HepG2 (cell line): ENCODE measurements at regions not wholly inside any gene's neighbourhood (a gene's known extent, or its start where the extent isn't known, plus 50 kb on each side); places are given as distances from the start of the nearest gene placed in this dataset.

Experiments used
- ATAC-seq: fragments of 200-7000 bp; cut with Tn5 transposase; 3 replicates; pipeline ENCODE4 v1.9.1; 2020; ENCODE audit warnings: mild to moderate bottlenecking, moderate library complexity
- BruUV-seq: library from RNA; stranded (reverse); fragments of 400-500 nt; replicated peaks from 2 replicates; lab custom pipeline; 2021; lab: Mats Ljungman, UMichigan
- CTCF ChIA-PET: fragments of 300-600 bp; formaldehyde crosslinking; extraction: SDS; loops from one replicate; lab custom pipeline; 2021; ENCODE audit warnings: low total read pairs, inconsistent platforms, low intra/inter-chr PET ratio; lab: Yijun Ruan, JAX
- POLR2A ChIA-PET: fragments of 350-600 bp; sonication (Branson Sonifier 250); formaldehyde crosslinking; loops from one replicate; lab custom pipeline; 2020; ENCODE audit warnings: antibody characterized with exemption, inconsistent platforms; lab: Yijun Ruan, JAX
- DNase-seq: peaks from one replicate; pipeline ENCODE4 v3.0.0-alpha.2; 2015; ENCODE audit warnings: low spot score
- FAIRE-seq: peaks from 3 replicates; lab custom pipeline; 2011; peaks lifted over from hg19 to GRCh38; lab: Jason Lieb, UNC
- H2AFZ ChIP-seq: one replicate; pipeline ENCODE4 v1.6.1; 2011; ENCODE audit warnings: low read length, inconsistent platforms
- H3K27ac ChIP-seq: fragments of 300-600 bp; 3 replicates; pipeline ENCODE4 v1.8.0; 2011; ENCODE audit warnings: mixed run types, mild to moderate bottlenecking, mixed read lengths, low read length, inconsistent platforms; ENCODE audit not compliant: insufficient read depth; ENCODE audit errors: extremely low read length
- H3K27me3 ChIP-seq, 2 experiments: fragments of 200-600 bp in 1 of 2; 2 replicates in 1 of 2; 3 replicates in 1 of 2; pipeline versions ENCODE4 v1.6.0 to v1.8.0; 2011; ENCODE audit warnings: low read length in 2 of 2, mild to moderate bottlenecking in 2 of 2, moderate library complexity in 2 of 2, inconsistent platforms in 1 of 2; ENCODE audit not compliant: insufficient read depth in 2 of 2, control insufficient read depth in 1 of 2
- H3K36me3 ChIP-seq, 2 experiments: fragments of 200-600 bp in 1 of 2; replicated peaks in 1 of 2; 2 replicates in 1 of 2; 3 replicates in 1 of 2; pipeline versions ENCODE4 v1.5.1 to v1.8.0; 2011; ENCODE audit warnings: low read length in 2 of 2, inconsistent platforms in 1 of 2; ENCODE audit not compliant: insufficient read depth in 2 of 2, control insufficient read depth in 1 of 2
- H3K4me1 ChIP-seq: 2 replicates; pipeline ENCODE4 v1.5.1; 2012; ENCODE audit warnings: low read length, inconsistent platforms; ENCODE audit not compliant: insufficient read depth
- H3K4me2 ChIP-seq: 2 replicates; pipeline ENCODE4 v1.6.0; 2011; ENCODE audit warnings: low read depth, low read length, inconsistent platforms
- H3K4me3 ChIP-seq, 3 experiments: fragments of 200-600 bp in 1 of 3; sonication (generic), shearing (Covaris generic) in 1 of 3; replicated peaks in 1 of 3; 2 replicates each; pipeline ENCODE4 v1.5.1; 2011 to 2016; ENCODE audit warnings: low read length in 3 of 3, inconsistent platforms in 2 of 3, low read depth in 2 of 3, mild to moderate bottlenecking in 2 of 3, control low read depth in 1 of 3, mixed read lengths in 1 of 3; ENCODE audit not compliant: insufficient read depth in 1 of 3
- H3K79me2 ChIP-seq: one replicate; pipeline ENCODE4 v1.6.1; 2011; ENCODE audit warnings: low read length, inconsistent platforms; ENCODE audit not compliant: insufficient read depth
- H3K9ac ChIP-seq: 2 replicates; pipeline ENCODE4 v1.6.0; 2011; ENCODE audit warnings: mild to moderate bottlenecking, low read depth, low read length, inconsistent platforms; ENCODE audit not compliant: insufficient read depth
- H3K9me3 ChIP-seq: 2 replicates; pipeline ENCODE4 v1.5.1; 2012; ENCODE audit warnings: mild to moderate bottlenecking, low read length
- H4K20me1 ChIP-seq: 2 replicates; pipeline ENCODE4 v1.6.0; 2011; ENCODE audit warnings: inconsistent platforms, mild to moderate bottlenecking, low read length, moderate library complexity; ENCODE audit not compliant: insufficient read depth
- ATF7 ChIP-seq, 2 experiments: fragments of 450-650 bp in 1 of 2; sonication (generic) in 1 of 2; formaldehyde crosslinking in 1 of 2; IDR thresholded peaks; 2 replicates each; pipeline versions ENCODE4 v1.4.0 to v1.6.1; 2016 to 2020; ENCODE audit warnings: antibody characterized with exemption in 1 of 2, mild to moderate bottlenecking in 1 of 2, missing genetic modification reagents in 1 of 2
- CTCF ChIP-seq: sonication (generic); formaldehyde crosslinking; IDR thresholded peaks from 2 replicates; pipeline ENCODE4 v1.5.0; 2020; ENCODE audit warnings: mild to moderate bottlenecking, missing genetic modification reagents, moderate library complexity
- DNMT1 ChIP-seq: sonication (generic); formaldehyde crosslinking; IDR thresholded peaks from 2 replicates; pipeline ENCODE4 v1.5.1; 2020; ENCODE audit warnings: mild to moderate bottlenecking, missing genetic modification reagents
- GTF2F1 ChIP-seq: fragments of 150-350 bp; IDR thresholded peaks from 2 replicates; pipeline ENCODE4 v1.6.1; 2014; ENCODE audit warnings: low read length
- STAG1 ChIP-seq: sonication (generic); formaldehyde crosslinking; IDR thresholded peaks from 2 replicates; pipeline ENCODE4 v1.4.0; 2020; ENCODE audit warnings: missing genetic modification reagents
- ZBTB49 ChIP-seq: sonication (generic); formaldehyde crosslinking; IDR thresholded peaks from 2 replicates; pipeline ENCODE4 v1.4.0; 2020; ENCODE audit warnings: missing genetic modification reagents, borderline replicate concordance
- ZNF253 ChIP-seq: sonication (generic); formaldehyde crosslinking; IDR thresholded peaks from 2 replicates; pipeline ENCODE4 v1.8.0; 2022; ENCODE audit warnings: mild to moderate bottlenecking, missing genetic modification reagents, borderline replicate concordance
- WGBS: methylation state at CpG from one replicate; pipeline ENCODE4 v1.1.6; 2017; ENCODE audit warnings: low lambda C conversion rate; 5-methylcytosine and 5-hydroxymethylcytosine counted together
- in situ Hi-C: cut with HindIII; loops from 2 replicates; pipeline ENCODE4 v1.10.0; 2017; ENCODE audit warnings: low pct_unique_long_range_greater_than_20kb; ENCODE audit not compliant: extremely low pct_ligation_motif_present
- intact Hi-C: fragments of 100-400 bp; cut with micrococcal nuclease; formaldehyde crosslinking; loops from one replicate; pipeline ENCODE4 v1.10.0; 2022; ENCODE audit not compliant: unreplicated experiment

GRCh38 chr20:56181583-56181982 is 66.9 kb upstream of the MC3R start:
- Histone ChIP-seq H3K79me2 (no peaks in the 10 kb centered on the region), H3K4me2 (no peak overlapping the region), H3K9me3 (no peaks in the 10 kb centered on the region), H4K20me1 (no peaks in the 10 kb centered on the region), H3K4me3 (no peak overlapping the region), H3K36me3 (no peaks in the 10 kb centered on the region), H3K4me1 (no peaks in the 10 kb centered on the region), H3K27ac (no peak overlapping the region), H3K27me3 (peaks cover 0 to 2% of the 10 kb centered on the region in 2 experiments; a peak in 1 of 5 replicates), H3K9ac (no peak overlapping the region), H2AFZ (no peak overlapping the region)
- in situ Hi-C loops (no loop called here), intact Hi-C loops (no loop called here)
- TF ChIP-seq GTF2F1 (no peak), ZNF253 (no peak), ATF7 (IDR thresholded peaks at IDR 0.05) (0 out of 2 replicates have a peak, but pooled peaks have one; percentile 8), ATF7 (CRISPR knock-in tag; IDR thresholded peaks at IDR 0.05) (no peak), CTCF (CRISPR knock-in tag) (peak; percentile 38), DNMT1 (no peak), ZBTB49 (no peak), STAG1 (CRISPR knock-in tag) (peak; percentile 65)
- ATAC-seq (no peak), DNase-seq (no peak), FAIRE-seq (no peak)
- WGBS = 8% methylated on average over 1 of the region's 1 CpG
- no TSS peak for BruUV-seq
- ChIA-PET CTCF (no interaction called here), POLR2A (no interaction called here)
